CD4-positive, alpha-beta T cell treated with Interferon gamma for 1 hour (primary cell): ENCODE measurements at regions not wholly inside any gene's neighbourhood (a gene's known extent, or its start where the extent isn't known, plus 50 kb on each side); places are given as distances from the start of the nearest gene placed in this dataset.

Experiments
- DNase-seq: peaks from one replicate; pipeline ENCODE4 v3.0.0-alpha.2; 2020

DNA sequence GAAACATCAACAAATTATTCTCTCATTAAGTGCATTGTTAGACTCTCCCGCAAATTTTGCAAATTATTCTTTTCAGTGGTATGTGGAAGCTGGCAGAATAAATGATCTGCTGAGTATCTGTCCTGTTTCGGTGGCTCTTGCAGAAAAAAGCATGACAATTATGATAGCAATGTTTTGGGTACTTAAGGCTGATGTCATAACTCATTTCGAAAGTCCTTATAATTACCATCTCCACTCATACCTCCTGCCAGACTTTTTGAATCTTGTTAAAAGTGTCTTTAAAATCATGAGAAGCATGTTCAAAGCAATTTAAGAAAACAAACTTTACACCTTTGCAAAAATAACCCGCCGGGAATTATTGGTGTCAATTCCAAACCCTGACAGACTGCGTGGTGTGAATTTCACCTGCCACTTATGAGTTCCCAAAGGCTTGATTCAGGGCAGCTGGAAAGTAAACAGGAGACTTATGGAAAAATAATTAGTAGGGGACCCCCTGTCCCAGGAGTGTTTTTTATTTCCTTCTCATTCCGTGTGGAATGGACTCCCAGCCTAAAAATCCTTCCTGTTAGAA, 87.6 kb upstream of the E2F3 start:
- DNase-seq, result no peak

DNA sequence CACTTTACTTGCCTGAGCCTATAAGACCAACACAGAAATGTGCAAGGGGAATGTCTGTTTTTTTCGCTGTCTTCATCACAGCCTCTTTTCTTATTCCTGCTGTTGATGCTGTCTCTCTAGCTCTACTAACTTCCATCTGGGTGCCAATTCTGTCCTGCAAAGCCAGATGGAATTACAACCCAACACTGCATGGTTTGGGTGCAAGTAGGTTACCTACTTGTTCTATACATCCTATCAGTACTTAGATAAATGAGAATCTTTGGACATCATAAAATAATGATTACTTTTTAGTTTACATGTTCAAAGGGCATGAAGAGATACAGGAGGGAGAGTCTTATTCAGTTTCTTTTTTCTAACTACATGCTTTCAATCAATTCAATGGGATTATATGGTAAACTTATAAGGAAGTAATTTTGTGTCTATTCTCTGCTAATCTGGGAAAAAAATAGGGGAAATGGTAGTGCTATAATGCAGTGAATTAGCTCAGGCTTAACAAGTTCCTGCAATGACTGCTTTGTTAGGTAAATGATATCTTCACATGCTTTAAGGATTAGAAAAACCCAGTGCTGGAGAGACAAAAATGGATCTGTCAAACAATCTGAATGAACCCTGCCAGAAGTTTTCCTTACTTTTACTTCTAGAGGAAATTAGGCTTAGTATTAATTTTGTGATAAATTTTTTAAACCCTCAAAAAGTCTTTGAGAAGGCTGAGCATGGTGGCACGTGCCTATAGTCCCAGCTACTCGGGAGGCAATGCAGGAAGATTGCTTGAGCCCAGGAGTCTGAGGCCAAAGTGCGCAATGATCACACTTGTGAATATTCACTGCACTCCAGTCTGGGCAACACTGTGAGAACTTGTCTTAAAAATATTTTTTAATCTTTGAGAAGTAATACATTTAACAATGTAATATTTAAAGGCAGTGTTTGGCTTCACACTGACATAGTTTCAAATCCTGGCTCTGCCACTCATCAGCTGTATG, 86.5 kb upstream of the E2F3 start:
- DNase-seq, result no peak

DNA sequence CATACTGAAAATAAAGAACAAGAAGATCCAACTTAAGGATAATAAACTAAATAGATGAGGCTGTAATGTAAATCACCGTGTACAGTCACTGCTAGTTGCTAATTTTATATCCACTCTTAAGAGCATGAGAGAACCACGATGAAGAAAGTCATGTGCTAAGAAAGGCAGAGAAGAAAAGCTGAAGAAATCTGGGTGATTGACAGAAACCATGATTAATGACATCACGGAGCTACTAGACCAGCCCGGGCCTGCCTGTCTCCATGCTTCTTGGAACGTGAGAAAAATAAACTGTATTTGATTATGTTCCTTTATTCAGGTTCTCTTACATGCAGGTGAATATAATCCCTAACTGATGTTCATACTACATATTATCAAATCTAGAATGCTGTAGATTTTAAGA, 84.2 kb upstream of the E2F3 start:
- DNase-seq, result no peak

DNA sequence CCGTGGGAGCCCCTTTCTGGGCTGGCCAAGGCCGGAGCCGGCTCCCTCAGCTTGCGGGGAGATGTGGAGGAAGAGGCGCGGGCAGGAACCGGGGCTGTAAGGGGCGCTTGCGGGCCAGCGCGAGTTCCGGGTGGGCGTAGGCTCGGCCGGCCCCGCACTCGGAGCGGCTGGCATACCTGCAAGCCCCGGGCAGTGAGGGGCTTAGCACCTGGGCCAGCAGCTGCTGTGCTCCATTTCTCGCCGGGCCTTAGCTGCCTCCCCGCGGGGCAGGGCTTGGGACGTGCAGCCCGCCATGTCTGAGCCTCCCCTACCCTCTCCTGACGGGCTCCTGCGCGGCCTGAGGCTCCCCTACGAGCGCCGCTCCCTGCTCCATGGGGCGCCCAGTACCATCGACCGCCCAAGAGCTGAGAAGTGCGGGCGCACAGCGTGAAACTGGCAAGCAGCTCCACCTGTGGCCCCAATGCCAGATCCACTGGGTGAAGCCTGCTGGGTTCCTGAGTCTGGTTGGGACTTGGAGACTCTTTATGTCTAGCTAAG, 82.8 kb upstream of the E2F3 start:
- no peak for DNase-seq

DNA sequence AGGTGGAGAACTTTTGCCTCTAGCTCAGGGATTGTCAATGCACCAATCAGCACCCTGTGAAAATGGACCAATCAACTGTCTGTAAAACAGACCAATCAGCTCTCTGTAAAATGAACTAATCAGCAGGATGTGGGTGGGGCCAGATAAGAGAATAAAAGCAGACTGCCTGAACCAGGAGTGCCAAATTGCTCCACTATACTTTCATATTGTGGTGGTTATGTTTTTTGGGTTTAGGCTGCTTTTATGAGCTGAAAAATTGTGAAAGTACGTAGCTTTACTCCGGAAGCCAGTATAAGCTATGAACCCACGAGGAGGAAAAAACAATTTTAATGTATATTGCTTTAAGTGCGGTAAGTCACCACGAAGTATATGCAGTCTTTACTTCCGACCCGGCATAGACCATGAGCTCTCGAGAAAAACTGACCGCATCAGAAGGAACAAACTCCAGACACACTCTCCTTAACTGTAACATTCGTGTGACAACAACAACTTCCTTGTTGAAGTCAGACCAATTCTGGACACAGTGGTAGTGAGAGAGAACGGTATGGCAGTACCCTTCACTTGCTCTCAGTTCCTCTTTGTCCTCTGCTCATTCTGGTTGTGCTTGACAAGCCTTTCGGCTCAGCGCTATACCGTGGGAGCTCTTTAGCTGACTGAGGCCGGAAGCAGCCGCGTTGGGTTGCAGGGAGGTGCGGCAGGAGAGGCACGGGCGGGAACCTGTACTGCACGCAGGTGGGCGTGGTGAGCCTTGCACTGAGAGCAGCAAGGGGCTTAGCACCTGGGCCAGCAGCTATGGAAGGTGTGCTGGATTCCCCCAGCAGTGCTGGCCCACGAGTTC, 81.9 kb upstream of the E2F3 start:
- DNase-seq, result peak; percentile 85

DNA sequence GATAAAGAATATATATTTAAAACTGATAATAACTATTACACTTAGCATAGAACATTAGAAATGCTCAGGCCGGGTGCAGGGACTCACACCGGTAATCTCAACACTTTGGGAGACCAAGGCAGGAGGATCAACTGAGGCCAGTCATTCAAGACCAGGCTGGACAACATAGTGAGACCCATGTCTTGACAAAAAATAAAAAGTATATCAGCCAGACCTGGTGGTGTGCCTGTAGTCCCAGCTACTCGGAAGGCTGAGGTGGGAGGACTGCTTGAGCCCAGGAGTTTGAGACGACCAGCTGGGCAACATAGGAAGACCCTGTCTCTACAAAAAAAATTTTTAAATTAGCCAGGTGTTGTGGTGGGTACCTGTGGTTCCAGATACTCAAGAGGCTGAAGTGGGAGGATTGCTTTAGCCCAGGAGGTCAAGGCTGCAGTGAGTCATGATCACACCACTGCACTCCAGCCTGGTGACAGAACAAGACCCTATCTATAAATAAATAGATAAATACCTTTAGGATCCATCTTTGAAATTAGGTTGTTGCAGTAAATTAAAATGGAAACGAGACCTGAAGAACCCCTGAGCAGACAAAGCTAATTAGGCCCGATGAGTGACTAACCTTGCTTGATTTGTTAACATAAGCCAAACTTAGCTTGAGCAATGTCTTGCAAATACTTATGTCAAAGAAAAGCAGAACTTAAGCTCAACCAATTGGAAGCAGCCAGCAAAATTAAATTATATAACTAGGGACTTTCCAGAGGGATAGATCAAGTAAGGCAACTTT, 75.8 kb upstream of the E2F3 start:
- DNase-seq, result no peak

DNA sequence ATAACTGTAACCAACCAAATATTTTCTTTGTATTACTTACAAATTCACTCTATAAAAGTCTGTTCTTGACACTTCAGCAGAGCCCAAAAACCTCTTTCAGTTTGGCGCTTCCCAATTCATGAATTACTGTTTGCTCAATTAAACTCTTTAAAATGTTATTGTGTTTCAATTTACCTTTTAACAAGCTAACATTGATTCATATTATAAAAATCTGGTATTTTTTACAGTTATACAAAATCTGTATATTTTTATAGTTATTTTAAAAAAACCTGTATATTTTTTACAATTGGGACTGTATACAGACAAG, 75.3 kb upstream of the E2F3 start:
- DNase-seq, result no peak

DNA sequence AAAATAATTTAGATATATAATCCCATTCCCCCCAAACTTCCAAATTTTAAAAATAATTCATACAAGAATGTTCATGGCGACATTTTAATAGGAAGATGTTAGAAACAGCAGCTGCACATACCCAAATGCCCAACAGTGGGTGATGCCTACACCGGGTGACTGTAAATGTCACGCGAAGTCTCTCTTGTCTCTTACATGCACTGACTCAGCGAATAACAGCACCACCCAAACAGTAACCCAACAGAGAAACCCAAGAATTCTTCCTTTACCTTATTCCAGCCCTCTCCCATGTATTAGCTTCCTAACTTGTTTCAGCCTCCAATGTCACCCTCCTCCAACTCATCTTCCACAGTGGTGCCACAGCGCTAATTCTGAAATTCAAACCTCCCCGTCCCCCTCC, 74.5 kb upstream of the E2F3 start:
- DNase-seq, result no peak

DNA sequence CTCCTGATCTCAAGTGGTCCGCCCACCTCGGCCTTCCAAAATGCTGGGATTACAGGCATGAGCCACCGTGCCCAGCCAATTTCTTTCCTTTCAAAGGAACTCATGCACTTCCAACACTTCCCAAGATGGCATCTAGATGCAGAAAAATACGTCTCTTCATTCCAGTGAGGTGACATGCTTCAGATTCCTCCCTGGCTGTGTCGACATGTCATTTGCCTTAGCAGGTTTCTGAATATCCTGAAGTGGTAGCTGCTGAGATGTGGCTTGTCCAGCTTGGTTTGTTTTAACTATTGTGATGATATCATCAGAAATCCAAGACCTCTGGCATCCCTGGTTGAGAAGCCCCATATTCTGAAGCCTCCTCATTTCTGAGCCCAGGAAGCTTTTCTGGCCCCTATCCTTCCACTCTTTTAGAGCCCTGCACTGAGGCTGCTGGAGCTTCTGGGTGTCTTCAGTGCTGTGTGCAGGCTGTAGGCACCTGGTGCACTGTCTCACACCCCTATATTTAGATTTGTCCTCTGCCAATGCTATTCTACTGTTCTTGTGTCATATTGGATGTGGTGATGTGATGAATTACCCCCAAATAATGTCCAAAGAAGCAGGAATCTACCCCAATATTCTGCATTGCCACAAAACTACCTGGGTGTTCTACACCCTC, 73.3 kb upstream of the E2F3 start:
- DNase-seq, result no peak

DNA sequence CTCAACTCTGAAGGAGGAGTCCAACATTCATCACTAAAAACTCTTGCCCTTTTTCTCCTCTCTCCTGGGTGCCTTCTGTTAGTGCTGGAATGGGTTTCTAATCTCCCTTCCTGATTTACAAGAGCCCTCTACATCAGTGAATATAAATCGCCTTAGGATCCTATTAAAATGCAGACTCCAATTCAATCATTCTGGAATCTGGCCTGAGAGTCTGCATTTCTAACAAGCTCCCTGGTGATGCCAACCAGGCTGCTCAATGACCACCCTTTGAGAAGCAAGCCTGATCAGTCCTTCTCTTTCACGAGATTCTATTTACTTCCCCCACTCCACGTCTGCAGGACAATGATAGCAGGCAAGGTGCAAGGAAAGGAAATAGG, 72.8 kb upstream of the E2F3 start:
- DNase-seq, result no peak

DNA sequence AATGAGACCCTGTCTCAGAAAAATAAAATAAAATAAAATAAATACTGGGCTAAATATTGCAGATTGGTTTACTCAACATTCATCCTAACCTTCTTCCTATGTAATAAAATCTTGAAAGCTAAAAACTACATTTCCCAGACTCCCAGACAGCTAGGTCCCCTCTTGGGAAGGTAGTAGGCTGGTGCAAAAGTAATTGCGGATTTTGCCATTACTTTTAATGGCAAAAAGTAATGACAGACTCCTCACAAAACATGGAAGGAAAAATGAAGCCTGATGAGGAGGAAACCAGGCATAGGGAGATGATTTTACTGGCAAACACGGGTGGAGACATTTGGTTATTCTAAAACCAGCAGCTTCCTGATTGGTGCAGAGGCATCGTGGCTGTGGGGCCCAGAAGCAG, 70.6 kb upstream of the E2F3 start:
- DNase-seq, result no peak

DNA sequence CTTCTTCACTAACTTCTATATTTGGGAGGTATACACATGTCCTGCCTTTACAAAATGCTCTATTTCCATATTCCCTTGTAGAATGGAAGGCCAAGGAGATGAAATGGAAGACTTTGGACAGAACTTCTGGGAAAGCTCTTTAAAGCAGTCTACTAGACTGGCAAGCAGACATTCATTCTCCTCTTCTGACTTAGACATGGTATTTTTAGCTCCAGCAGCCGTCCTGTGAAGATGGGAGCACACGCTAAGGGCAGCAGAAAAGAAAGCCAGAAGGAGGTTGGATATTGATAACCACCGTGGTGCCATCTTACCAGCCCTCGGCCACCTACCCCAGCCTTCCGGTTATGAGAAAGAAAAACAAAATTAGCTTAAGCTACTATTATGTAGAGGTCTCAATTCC, 70.1 kb upstream of the E2F3 start:
- DNase-seq, result no peak

DNA sequence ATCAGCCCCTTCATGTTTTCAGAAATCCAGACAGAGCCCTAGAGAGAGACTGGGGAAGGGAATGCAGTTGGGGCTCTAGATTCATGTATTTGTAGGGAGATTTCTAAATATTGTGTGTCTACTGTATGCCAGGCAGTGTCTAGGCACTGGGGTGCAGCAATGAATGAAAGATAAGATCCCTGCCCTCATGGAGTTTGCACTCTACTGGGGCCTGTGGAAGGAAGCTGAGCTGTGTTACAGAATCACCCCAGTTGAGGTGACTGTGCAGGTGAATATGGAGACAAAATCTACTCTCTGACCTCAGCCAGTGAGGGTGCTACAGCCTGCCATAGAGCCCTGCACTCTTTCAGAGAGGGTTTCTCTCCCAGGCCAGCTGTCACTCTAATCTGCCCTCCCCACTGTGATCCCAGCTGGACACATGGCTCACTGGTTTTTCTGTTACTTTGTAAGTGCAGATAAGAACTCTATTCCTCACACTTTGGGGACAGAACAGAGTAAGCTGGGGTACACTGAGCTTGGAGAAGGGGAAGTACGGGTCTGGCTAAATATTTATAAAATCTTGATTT, 69.2 kb upstream of the E2F3 start:
- DNase-seq, result no peak

DNA sequence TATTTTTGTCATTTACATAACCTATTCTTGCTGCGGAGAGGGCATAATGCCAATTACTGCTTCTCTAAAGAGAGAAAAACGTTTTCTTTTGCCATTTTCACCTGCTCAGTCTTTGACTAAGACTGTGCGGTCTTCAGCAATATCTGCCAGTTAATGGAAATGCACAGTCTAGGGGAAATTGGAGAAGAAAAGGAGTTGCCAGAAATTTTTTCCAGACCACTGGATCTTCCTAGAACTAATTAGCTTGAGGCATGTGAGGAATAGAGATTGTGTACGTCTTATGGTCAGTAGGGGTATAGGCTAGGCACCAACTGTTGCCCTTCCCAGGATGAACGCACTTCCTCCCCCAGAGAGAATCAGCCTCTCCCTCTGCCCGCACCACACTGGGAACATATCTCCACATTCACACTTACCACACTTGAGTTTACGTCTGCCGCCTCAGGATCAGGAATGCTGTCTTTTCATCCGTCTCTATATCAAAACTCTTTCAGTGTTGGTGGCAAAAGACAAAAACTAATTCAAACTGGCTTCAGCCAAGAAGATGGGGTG, 67.9 kb upstream of the E2F3 start:
- DNase-seq, result no peak

DNA sequence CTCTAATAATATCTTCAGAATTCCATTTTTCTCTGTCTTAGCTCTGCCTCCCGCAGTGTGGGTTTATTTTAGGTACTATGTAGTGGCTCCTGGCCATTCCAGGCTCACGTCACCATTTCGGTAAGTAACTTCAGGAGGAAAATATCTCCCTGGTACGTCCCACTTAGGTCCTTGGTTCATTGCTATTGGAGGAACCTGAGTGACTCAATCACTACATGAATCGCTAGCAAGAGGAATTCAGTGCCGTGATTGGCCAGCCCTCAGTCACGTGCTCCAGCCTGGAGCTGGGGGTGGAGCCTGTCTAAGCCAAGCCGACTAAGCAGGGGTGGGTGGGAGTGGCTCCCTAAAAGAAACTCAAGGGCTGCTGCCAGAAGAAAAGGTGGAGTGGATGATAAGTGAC, 67.3 kb upstream of the E2F3 start:
- no peak for DNase-seq

DNA sequence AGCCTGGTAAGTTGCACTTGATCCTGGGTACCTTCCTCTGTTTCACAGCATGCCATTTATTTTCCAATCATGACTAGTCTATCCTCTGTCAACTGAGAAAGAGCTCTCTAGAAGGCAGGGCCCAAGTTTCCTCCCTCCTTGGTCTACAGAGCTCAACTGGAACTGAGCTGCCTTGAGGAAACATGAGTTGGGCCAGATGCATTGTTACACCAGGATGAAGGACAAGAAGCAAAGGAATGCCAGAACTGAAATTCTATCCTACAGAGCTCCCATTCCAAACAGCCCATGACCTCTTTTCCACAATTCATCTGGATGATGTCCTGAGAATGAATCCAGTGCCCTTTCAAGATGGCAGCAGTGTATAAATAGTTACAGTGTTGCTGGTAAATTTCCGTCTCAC, 66.7 kb upstream of the E2F3 start:
- DNase-seq, result no peak

DNA sequence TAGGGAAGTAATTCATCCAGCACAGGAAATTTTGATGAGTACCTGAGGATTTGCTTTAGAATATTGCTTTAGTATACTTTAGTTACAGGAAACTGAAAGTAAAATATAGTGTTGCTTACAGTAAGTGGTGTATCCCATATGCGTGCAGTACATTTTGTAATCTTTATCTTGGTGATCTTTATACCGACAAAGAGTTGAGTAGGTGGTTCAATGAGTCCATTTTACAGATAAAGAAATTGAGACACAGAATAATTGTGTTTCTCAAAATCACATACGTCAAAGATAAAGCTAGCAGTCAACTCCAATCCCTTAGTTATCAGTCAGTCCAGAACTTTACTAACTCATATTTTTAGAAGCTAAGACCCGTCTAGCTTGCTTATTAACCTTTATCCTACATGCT, 65.8 kb upstream of the E2F3 start:
- DNase-seq, result no peak

DNA sequence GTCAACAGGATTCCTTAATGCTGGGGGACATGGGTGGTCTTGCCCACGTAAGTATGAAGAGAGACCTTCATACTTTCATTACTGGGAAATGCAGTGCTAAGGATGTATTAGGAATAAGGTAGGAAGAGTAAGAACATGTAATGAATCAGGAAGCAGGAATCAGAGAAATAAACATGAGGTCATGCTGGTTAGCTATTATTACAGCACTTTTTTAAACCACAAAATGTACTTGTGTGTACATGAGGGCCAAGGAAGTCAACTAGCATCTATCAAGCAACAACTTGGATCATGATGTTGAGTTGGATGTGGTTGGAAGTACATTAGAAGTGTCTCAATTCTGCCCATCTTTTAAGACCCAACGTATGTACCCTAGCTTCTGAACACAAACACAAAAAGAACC, 63.5 kb upstream of the E2F3 start:
- DNase-seq, result no peak

DNA sequence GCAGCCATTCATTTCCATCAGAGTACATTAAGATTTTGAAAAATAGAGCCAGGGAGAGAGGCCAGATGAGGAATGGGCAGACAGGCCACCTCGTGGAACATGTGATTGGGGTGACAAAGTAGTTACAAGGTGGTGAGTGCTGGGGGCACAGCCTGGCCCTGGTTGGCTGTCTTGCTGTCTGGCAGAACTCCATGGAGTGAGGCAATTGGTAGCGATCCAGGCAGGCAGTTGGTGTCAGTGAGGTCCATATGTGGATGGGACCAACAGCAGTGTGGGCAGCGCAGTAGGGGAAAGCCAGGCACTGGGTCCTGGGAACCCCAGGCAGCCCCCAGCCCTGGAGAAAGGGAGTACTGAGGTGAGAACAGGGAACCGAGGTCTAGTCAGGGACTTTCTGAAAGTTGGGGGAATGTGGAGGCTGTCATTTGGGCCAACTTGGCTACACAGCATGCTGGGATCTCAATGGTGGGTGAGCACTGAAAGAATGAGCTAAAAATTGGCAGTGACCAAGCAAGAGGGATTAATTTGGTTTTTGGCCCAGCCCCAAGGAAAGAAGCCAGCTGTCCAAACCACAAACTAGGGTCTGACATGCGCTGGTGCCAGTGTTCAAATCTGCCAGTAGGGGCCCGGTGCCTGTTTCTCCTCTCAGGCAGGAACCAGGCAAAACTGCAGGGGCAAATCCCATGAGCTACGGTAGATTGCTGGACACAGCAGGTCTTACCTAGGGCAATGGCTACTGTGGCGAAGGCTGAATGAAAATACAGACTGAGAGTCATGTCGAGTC, 61.4 kb upstream of the E2F3 start:
- DNase-seq, result no peak

DNA sequence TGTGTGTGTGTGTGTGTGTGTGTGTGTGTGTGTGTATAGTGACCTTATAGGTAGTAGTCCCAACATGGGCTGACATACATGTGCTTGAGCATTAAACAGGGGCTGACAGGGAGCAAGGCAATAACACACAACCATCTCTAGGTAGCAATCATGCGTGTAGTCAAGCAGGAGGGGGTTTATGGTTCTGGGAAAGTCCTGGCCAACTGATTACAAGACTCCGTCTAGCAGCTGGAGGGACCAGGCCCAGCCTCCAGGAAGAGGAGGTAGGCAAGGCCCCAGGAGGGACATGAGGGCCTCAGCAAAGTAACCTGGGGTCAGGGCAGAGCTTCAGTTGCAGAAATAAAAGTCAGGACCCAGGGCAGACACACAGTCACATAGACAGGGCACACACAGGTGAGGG, 60.6 kb upstream of the E2F3 start:
- DNase-seq, result no peak

DNA sequence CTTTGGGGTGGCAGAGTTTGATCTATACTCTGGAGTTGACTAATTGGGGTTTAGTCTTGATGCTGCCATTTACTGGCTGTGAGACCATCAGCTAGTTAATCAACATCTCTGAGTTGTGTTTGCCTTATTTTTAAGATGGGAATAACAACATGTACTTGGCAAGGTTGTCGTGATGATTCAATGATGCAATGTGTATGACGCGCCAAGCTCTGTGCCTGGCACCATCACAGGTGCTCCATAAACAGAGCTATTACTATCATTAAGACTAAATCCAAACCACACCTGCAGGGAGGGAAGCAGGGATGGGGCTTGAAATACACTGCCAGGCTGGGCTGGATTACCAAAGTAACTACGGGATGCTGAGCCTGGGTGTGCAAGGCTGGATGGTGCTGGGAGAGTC, 60.1 kb upstream of the E2F3 start:
- no peak for DNase-seq
